ENCODE measurements at regions not wholly inside any gene's neighbourhood (a gene's known extent, or its start where the extent isn't known, plus 50 kb on each side); places are given as distances from the start of the nearest gene placed in this dataset.
"Not testable (repeated sequence)": the region's sequence is repeated elsewhere in the genome, so short reads cannot be mapped to it uniquely, and the experiment has no call there.

- no peak for DNase-seq
Observed at GRCh38 chr2:220569112-220569897, 941.9 kb downstream of the SLC4A3 start.

- no peak for DNase-seq
Observed at GRCh38 chr2:220572385-220572784, 945.0 kb downstream of the SLC4A3 start.

GRCh38 chr2:220574038-220574437 is 946.6 kb downstream of the SLC4A3 start:
- DNase-seq: no peak

DNA sequence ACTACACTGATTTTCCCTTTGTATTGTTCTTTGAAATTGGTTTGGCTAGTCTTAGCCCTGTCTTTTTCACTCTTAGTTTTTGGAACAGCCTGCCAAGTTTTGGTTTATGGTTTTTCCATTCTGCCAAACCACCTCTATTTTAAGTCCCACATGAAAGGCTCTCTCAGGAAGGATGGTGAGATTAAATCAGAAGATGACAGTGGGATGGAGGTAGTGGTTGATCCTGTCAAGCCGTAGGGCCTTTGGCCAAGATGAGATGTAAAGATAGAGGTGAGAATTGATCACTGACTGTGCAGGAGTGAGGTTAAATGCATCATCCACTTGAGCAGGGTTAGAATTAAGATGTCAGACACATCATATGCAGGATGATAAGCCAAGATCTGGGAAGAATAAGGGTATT is 948.5 kb downstream of the SLC4A3 start:
- no peak for DNase-seq

- no peak for DNase-seq
Observed at GRCh38 chr2:220579452-220579851, 952.0 kb downstream of the SLC4A3 start.

- DNase-seq: no peak
Observed at GRCh38 chr2:220580113-220580512, 952.7 kb downstream of the SLC4A3 start.

- DNase-seq: no peak
Observed at GRCh38 chr2:220583725-220584124, 956.3 kb downstream of the SLC4A3 start.

DNA sequence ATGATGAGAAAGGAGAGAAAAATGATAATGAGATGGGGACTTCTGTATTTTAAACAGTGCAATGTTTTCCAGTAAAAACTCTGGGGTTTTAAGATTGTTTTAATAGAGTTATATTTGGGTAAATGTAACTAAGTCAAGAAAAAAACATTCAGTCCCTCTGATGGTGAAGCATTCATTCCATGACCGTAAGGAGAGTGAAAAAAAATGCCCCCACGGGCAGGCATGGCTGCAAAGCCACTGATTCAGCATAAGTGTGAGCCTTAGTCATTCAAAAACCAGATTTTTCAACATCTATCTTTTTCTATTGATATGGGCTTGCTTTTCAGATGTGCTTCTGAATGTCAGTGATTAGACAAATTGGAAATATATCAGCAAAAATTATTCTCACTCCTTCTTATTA is 957.8 kb downstream of the SLC4A3 start:
- DNase-seq: no peak

DNA sequence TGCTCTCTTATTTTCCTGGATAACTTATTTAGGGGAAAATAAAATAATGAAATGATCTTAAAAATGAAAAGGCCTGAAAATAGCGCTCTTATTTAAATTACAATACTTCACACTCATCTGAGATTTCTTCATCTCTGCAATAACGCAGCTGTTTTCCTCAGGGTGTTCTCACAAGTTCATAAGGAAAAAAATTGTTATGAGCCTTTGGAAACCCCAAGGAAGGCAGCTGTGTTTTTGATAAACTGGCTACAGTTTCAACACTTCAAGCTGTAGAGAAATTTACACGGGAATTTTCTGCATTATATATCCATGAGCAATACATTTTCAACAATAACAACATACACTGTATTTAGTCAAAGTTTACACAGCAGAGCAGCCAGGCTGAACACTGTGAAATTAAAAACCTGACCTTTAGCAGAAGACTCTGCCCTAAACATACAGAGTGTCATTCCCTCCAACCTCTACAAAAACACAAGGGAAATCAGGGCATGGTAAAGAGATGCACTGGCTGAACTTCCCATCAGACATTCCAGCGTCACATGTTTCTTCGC is 959.6 kb downstream of the SLC4A3 start:
- peak; percentile 47 for DNase-seq

- no peak for DNase-seq
Observed at GRCh38 chr2:220588148-220588547, 960.7 kb downstream of the SLC4A3 start.

DNA sequence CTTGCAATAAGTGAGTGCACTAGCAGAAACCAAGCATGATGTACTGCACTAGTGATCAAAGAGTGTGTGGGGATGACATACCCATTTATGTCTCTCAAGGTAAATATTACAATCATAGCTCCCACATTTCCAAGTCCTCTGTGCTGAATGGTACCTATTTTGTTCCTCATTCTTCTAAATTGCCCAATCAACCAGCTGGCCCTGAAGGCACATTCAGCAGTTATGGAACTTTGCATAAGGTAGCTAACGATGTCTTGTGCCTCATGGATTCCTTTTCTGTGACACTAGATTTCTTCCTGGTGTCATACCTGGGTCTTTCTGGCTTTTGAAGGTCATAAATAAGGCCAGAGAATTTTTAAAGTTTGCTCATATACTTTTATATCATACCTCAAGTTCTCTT is 963.0 kb downstream of the SLC4A3 start:
- no peak for DNase-seq

DNA sequence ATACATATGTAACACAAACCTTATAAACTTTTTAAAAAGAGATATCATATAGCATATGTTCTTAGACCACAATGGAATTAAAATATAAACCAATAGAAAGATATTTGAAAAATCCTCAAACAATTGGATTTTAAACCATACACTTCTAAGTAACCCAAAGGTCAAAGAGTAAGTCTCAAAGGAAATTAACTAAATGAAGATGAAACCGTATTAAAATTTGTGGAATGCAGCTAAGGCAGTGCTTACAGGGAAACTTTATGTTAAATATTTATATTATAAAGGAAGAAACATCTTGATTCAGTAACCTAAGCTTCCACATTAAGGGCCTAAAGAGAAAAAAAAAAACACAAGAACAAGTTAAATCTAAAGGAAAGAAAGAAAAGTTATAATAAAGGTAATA is 966.1 kb downstream of the SLC4A3 start:
- DNase-seq: no peak

GRCh38 chr2:220601674-220602073 is 970.4 kb downstream of the EPHA4 start:
- DNase-seq: no peak

DNA sequence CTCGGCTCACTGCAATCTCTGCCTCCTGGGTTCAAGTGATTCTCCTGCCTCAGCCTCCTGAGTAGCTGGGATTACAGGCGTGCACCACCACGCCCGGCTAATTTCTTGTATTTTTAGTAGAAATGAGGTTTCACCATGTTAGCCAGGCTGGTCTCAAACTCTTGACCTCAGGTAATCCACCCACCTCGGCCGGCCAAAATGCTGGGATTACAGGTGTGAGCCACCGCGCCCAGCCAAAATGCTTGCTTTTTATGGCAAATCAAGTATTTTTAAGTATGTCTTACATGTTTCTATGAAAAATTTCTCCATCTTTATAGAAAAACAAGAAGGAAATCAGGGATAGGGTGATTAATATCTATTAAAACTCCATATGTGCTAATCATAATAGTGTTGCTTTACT is 959.1 kb downstream of the EPHA4 start:
- not testable (repeated sequence) for DNase-seq

- no peak for DNase-seq
Observed at GRCh38 chr2:220614064-220614463, 958.0 kb downstream of the EPHA4 start.

- no peak for DNase-seq
Observed at GRCh38 chr2:220619525-220620220, 952.4 kb downstream of the EPHA4 start.

- no peak for DNase-seq
Observed at GRCh38 chr2:220626603-220627002, 945.5 kb downstream of the EPHA4 start.

GRCh38 chr2:220628252-220628651 is 943.9 kb downstream of the EPHA4 start:
- DNase-seq: no peak

DNA sequence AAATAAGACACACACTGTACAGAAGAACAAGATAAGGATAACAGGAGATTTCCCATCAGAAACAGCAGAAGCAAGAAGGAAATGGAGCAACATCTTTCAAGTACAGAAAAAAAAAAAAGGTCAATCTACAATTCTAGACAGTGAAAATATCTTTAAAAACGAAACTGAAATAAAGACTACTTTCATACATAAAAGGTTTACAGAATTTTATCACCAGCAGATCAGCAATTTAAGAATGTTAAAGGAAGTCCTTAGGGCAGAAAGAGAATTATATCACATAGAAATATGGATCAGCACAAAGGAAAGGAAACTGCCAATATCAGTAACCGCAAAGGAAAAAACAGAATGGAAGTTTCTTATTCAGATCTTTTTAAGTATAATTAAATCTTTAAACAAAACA is 931.0 kb downstream of the EPHA4 start:
- no peak for DNase-seq

- DNase-seq: no peak
Observed at GRCh38 chr2:220646424-220646823, 925.7 kb downstream of the EPHA4 start.

- no peak for DNase-seq
Observed at GRCh38 chr2:220648628-220649027, 923.5 kb downstream of the EPHA4 start.

- DNase-seq: no peak
Observed at GRCh38 chr2:220653776-220654175, 918.3 kb downstream of the EPHA4 start.

DNA sequence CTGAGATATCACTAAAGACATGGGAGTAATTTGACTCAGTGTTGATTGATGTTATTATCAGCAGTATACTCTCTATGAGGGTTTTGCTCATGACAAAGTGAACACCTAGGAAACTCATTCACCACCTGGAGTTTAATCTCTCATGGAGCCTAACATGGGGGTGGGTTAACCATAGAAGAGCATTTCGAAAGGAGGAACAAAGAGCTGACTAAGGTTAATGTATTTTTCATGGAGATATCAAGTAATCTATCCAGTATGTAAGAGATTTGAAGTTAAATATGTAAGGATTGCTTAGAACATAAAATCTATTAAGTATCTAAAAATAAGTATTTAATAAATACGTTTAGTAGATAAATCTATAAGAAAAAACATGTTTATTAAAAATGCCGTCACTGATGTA is 917.8 kb downstream of the EPHA4 start:
- DNase-seq: no peak
